Fibroblast of lung (primary cell): ENCODE measurements at regions not wholly inside any gene's neighbourhood (a gene's known extent, or its start where the extent isn't known, plus 50 kb on each side); places are given as distances from the start of the nearest gene placed in this dataset.

Experiments used
- DNase-seq, 2 donors: peaks; one replicate each; pipeline versions ENCODE4 v3.0.0 to v3.0.0-alpha.2; 2010; ENCODE audit warnings: low read depth in 2 of 2
- H2AFZ ChIP-seq: 2 replicates; pipeline ENCODE4 v1.5.1; 2012; ENCODE audit warnings: low read length, control low read depth, inconsistent platforms
- H3K27ac ChIP-seq: 2 replicates; pipeline ENCODE4 v1.5.1; 2011; ENCODE audit warnings: low read length, control low read depth; ENCODE audit not compliant: insufficient read depth
- H3K27me3 ChIP-seq: 2 replicates; pipeline ENCODE4 v1.5.1; 2011; ENCODE audit warnings: mild to moderate bottlenecking, low read length; ENCODE audit not compliant: control insufficient read depth, insufficient read depth
- H3K36me3 ChIP-seq: 2 replicates; pipeline ENCODE4 v1.5.1; 2011; ENCODE audit warnings: low read length; ENCODE audit not compliant: control insufficient read depth, insufficient read depth
- H3K4me1 ChIP-seq: 2 replicates; pipeline ENCODE4 v1.5.1; 2011; ENCODE audit warnings: low read length; ENCODE audit not compliant: control insufficient read depth, insufficient read depth; ENCODE audit errors: extremely low read depth
- H3K4me2 ChIP-seq: 2 replicates; pipeline ENCODE4 v1.5.1; 2011; ENCODE audit warnings: low read length, control low read depth; ENCODE audit not compliant: insufficient read depth; ENCODE audit errors: extremely low read depth
- H3K4me3 ChIP-seq, 4 experiments: fragments of 200-600 bp in 1 of 4; sonication (generic) in 1 of 4; replicated peaks in 1 of 4; 2 replicates each; pipeline ENCODE4 v1.5.1; 2011 to 2016; ENCODE audit warnings: low read length in 4 of 4, low read depth in 3 of 4, mild to moderate bottlenecking in 3 of 4, control low read depth in 2 of 4, inconsistent platforms in 1 of 4, mixed read lengths in 1 of 4; ENCODE audit not compliant: insufficient read depth in 1 of 4; ENCODE audit errors: control extremely low read depth in 1 of 4
- H3K79me2 ChIP-seq: 2 replicates; pipeline ENCODE4 v1.5.1; 2012; ENCODE audit warnings: mild to moderate bottlenecking, low read length, inconsistent platforms; ENCODE audit not compliant: control insufficient read depth, insufficient read depth
- H3K9ac ChIP-seq: 2 replicates; pipeline ENCODE4 v1.5.1; 2011; ENCODE audit warnings: mild to moderate bottlenecking, low read length, control low read depth; ENCODE audit not compliant: insufficient read depth
- H3K9me3 ChIP-seq: 2 replicates; pipeline ENCODE4 v1.5.1; 2012; ENCODE audit warnings: low read depth, low read length; ENCODE audit not compliant: control insufficient read depth, insufficient read depth
- H4K20me1 ChIP-seq: 2 replicates; pipeline ENCODE4 v1.5.1; 2011; ENCODE audit warnings: low read length; ENCODE audit not compliant: control insufficient read depth, insufficient read depth; ENCODE audit errors: extremely low read depth
- CTCF ChIP-seq, 2 donors: IDR thresholded peaks in 1 of 2; conservative IDR thresholded peaks in 1 of 2; 1 replicate in 1 of 2; 2 replicates in 1 of 2; pipeline ENCODE4 v1.5.1; 2011 to 2012; ENCODE audit warnings: low read length in 2 of 2, control low read depth in 1 of 2, inconsistent platforms in 1 of 2, low read depth in 1 of 2, mild to moderate bottlenecking in 1 of 2
- EZH2 ChIP-seq: IDR thresholded peaks from 2 replicates; pipeline ENCODE4 v1.5.1; 2012; ENCODE audit warnings: low read length, control low read depth, mild to moderate bottlenecking; ENCODE audit errors: missing control alignments

- H3K79me2 ChIP-seq: no peaks in the 10 kb centered on the region
- no peak overlapping the region for H3K27ac ChIP-seq
- H3K9me3 ChIP-seq: no peaks in the 10 kb centered on the region
- no peaks in the 10 kb centered on the region for H3K4me1 ChIP-seq
- H3K36me3 ChIP-seq: no peaks in the 10 kb centered on the region
- no peaks in the 10 kb centered on the region for H4K20me1 ChIP-seq
- TF ChIP-seq EZH2 (no peak), CTCF (conservative IDR thresholded peaks at IDR 0.05 in 1 of 2, IDR thresholded peaks at IDR 0.05 in 1 of 2; ENCODE audit: low read depth in 1 of 2, low read length in 2 of 2) (no peak)
- H2AFZ ChIP-seq: no peak overlapping the region
- H3K27me3 ChIP-seq: no peaks in the 10 kb centered on the region
- no peak overlapping the region for H3K9ac ChIP-seq
- H3K4me3 ChIP-seq: no peak overlapping the region
- no peak overlapping the region for H3K4me2 ChIP-seq
- no peak for DNase-seq
These were observed 493.2 kb upstream of the KLF4 start for GRCh38 chr9:107982745-107983144.

GRCh38 chr9:107982001-107982400 is 492.4 kb upstream of the KLF4 start:
- Histone ChIP-seq H3K27ac (no peak overlapping the region), H3K79me2 (no peaks in the 10 kb centered on the region), H3K4me1 (no peaks in the 10 kb centered on the region), H3K4me3 (no peak overlapping the region), H3K9me3 (no peaks in the 10 kb centered on the region), H4K20me1 (no peaks in the 10 kb centered on the region), H3K36me3 (no peaks in the 10 kb centered on the region), H2AFZ (no peak overlapping the region), H3K9ac (no peak overlapping the region), H3K4me2 (no peak overlapping the region), H3K27me3 (no peaks in the 10 kb centered on the region)
- TF ChIP-seq CTCF (conservative IDR thresholded peaks at IDR 0.05 in 1 of 2, IDR thresholded peaks at IDR 0.05 in 1 of 2; ENCODE audit: low read depth in 1 of 2, low read length in 2 of 2) (no peak), EZH2 (no peak)
- no peak for DNase-seq

- Histone ChIP-seq H3K79me2 (no peaks in the 10 kb centered on the region), H3K4me2 (no peak overlapping the region), H2AFZ (no peak overlapping the region), H3K9ac (no peak overlapping the region), H3K9me3 (no peaks in the 10 kb centered on the region), H3K27ac (no peak overlapping the region), H4K20me1 (no peaks in the 10 kb centered on the region), H3K4me1 (no peaks in the 10 kb centered on the region), H3K27me3 (no peaks in the 10 kb centered on the region), H3K36me3 (no peaks in the 10 kb centered on the region), H3K4me3 (no peak overlapping the region)
- no peak for TF ChIP-seq EZH2
- no peak for TF ChIP-seq CTCF (conservative IDR thresholded peaks at IDR 0.05 in 1 of 2, IDR thresholded peaks at IDR 0.05 in 1 of 2; ENCODE audit: low read depth in 1 of 2, low read length in 2 of 2)
- no peak for DNase-seq
These were observed 491.4 kb upstream of the KLF4 start for GRCh38 chr9:107980984-107981383.
